ENCODE measurements at regions not wholly inside any gene's neighbourhood (a gene's known extent, or its start where the extent isn't known, plus 50 kb on each side); places are given as distances from the start of the nearest gene placed in this dataset.
A peak's percentile ranks its signal among the peaks of the same experiment; 100 is the strongest.

DNA sequence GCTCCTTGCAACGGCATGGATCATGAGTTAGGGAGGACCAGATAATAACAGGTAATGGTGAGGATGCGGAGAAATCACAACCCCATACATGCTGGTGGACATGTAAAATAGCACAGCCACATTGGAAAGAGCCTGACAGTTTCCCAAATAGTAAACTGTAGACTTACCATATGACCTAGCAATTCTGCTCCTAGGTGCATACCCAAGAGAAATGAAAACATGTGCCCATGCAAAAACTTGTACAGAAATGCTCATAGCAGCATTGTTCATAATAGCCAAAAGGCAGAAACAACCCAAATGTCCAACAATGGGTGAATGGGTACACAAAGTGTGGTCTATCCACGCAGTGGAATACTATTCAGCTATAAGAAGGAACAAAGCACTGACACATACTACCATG, 97.5 kb upstream of the VRK1 start:
- DNase-seq (ENCODE audit: insufficient read length, low spot score, missing footprints): no peak
- no peak overlapping the region for H3K4me3 ChIP-seq (ENCODE audit: insufficient read depth, low read length)
- H3K36me3 ChIP-seq (ENCODE audit: insufficient read depth, low read length): no peaks in the 10 kb centered on the region
- no peaks in the 10 kb centered on the region for H3K27me3 ChIP-seq (ENCODE audit: insufficient read depth, low read length)
- no peak overlapping the region for H2AFZ ChIP-seq (ENCODE audit: low read length)
- no peaks in the 10 kb centered on the region for H3K79me2 ChIP-seq (ENCODE audit: insufficient read depth, low read length)
- H3K9me3 ChIP-seq (ENCODE audit: low read depth, low read length): no peaks in the 10 kb centered on the region
- no peak overlapping the region for H3K4me2 ChIP-seq (ENCODE audit: insufficient read depth, low read length)
- H4K20me1 ChIP-seq (ENCODE audit: insufficient read depth, low read length): no peaks in the 10 kb centered on the region
- no peak overlapping the region for H3K27ac ChIP-seq (ENCODE audit: low read depth, low read length)
- H3K4me1 ChIP-seq (ENCODE audit: insufficient read depth, low read length): no peaks in the 10 kb centered on the region
- TF ChIP-seq, protein P1, sequence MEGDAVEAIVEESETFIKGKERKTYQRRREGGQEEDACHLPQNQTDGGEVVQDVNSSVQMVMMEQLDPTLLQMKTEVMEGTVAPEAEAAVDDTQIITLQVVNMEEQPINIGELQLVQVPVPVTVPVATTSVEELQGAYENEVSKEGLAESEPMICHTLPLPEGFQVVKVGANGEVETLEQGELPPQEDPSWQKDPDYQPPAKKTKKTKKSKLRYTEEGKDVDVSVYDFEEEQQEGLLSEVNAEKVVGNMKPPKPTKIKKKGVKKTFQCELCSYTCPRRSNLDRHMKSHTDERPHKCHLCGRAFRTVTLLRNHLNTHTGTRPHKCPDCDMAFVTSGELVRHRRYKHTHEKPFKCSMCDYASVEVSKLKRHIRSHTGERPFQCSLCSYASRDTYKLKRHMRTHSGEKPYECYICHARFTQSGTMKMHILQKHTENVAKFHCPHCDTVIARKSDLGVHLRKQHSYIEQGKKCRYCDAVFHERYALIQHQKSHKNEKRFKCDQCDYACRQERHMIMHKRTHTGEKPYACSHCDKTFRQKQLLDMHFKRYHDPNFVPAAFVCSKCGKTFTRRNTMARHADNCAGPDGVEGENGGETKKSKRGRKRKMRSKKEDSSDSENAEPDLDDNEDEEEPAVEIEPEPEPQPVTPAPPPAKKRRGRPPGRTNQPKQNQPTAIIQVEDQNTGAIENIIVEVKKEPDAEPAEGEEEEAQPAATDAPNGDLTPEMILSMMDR (IDR thresholded peaks at IDR 0.05; ENCODE audit: extremely low read depth, low read depth, low read length): no peak

DNA sequence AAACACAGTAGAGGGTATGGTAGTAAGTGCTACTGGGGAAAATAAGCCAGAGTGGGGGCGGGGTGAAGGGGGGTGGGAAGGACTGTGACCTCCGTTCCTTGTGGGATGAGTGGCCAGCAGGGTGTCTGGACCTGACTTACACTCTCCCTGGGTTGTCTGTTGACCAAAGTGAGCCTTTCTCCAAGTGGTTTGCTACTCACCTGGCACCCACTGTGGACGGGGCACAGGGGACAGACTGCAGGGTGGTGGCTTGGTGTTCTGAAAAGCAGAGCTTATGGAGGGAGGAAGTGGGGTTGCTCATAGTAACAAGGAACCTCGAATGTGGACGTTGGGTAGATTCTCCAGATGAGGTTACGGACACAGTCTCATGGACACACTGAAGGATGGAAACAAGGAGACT, 94.4 kb upstream of the VRK1 start:
- Histone ChIP-seq H4K20me1 (ENCODE audit: insufficient read depth, low read length) (no peaks in the 10 kb centered on the region), H3K9me3 (ENCODE audit: low read depth, low read length) (no peaks in the 10 kb centered on the region), H2AFZ (ENCODE audit: low read length) (no peak overlapping the region), H3K4me3 (ENCODE audit: insufficient read depth, low read length) (no peak overlapping the region), H3K4me2 (ENCODE audit: insufficient read depth, low read length) (no peak overlapping the region), H3K27ac (ENCODE audit: low read depth, low read length) (no peak overlapping the region), H3K4me1 (ENCODE audit: insufficient read depth, low read length) (no peaks in the 10 kb centered on the region), H3K79me2 (ENCODE audit: insufficient read depth, low read length) (no peaks in the 10 kb centered on the region), H3K27me3 (ENCODE audit: insufficient read depth, low read length) (no peaks in the 10 kb centered on the region), H3K36me3 (ENCODE audit: insufficient read depth, low read length) (no peaks in the 10 kb centered on the region)
- no peak for DNase-seq (ENCODE audit: insufficient read length, low spot score, missing footprints)
- TF ChIP-seq, protein P1 (IDR thresholded peaks at IDR 0.05; ENCODE audit: extremely low read depth, low read depth, low read length): no peak

DNA sequence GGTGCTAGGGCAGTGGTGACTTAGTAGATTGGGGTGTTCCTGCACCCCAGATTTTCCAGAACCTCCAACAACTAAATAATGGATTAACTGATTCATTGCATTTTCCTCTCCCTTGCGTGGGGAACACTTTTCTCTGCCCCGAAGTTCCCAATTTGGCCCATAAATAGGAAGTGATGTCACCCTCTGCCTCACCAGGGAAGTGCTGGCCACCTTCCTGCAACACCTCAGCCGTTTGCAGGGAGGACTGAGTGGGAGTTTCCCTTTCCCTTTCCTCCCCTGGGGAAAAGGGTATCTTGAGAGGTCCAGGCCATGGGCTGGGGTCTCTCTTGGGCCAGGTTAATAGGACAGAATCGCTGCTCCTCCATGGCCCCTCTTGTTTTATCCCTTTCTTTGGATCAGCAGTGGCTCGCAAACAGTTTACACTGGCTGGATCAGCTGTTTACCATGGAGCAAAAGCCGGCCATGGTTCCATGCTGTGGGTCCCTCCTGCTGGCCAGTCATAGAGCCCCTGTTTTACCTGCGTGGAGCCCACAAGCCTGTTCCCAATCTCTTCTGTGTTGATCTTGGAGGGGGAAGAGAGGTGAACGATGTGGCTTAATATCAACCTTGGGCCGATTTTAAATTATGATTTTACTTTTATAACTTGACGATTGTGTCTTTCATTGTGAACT, 91.6 kb upstream of the VRK1 start:
- Histone ChIP-seq H3K4me2 (ENCODE audit: insufficient read depth, low read length) (peak overlapping the region; percentile 39), H3K36me3 (ENCODE audit: insufficient read depth, low read length) (no peaks in the 10 kb centered on the region), H3K79me2 (ENCODE audit: insufficient read depth, low read length) (no peaks in the 10 kb centered on the region), H3K4me1 (ENCODE audit: insufficient read depth, low read length) (no peaks in the 10 kb centered on the region), H3K27me3 (ENCODE audit: insufficient read depth, low read length) (no peaks in the 10 kb centered on the region), H3K27ac (ENCODE audit: low read depth, low read length) (no peak overlapping the region), H2AFZ (ENCODE audit: low read length) (no peak overlapping the region), H3K4me3 (ENCODE audit: insufficient read depth, low read length) (peak overlapping the region; percentile 35), H3K9me3 (ENCODE audit: low read depth, low read length) (no peaks in the 10 kb centered on the region), H4K20me1 (ENCODE audit: insufficient read depth, low read length) (no peaks in the 10 kb centered on the region)
- TF ChIP-seq, protein P1 (IDR thresholded peaks at IDR 0.05; ENCODE audit: extremely low read depth, low read depth, low read length): no peak
- DNase-seq (ENCODE audit: insufficient read length, low spot score, missing footprints): no peak

DNA sequence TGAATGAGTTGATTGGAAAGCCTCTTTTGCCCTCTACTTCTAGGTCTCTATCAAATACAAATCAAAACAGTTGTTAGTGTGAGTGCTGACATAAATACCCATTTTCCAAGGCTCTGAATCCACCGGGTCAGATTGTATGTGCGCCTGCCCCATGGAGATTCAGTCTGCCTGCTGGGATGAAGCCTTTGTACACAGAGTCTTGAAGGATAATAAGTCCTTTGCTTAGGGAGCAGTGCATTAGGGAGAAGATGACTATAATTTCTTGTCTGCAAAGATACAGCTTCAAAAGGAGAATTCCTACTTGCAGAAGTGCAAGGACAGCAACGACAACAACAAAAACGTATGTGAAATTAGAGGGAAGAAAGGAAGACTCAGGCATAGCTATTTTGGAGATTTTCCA, 90.3 kb upstream of the VRK1 start:
- Histone ChIP-seq H3K9me3 (ENCODE audit: low read depth, low read length) (no peaks in the 10 kb centered on the region), H3K27ac (ENCODE audit: low read depth, low read length) (no peak overlapping the region), H3K27me3 (ENCODE audit: insufficient read depth, low read length) (no peaks in the 10 kb centered on the region), H3K4me1 (ENCODE audit: insufficient read depth, low read length) (no peaks in the 10 kb centered on the region), H3K4me2 (ENCODE audit: insufficient read depth, low read length) (no peak overlapping the region), H3K79me2 (ENCODE audit: insufficient read depth, low read length) (no peaks in the 10 kb centered on the region), H3K4me3 (ENCODE audit: insufficient read depth, low read length) (no peak overlapping the region), H2AFZ (ENCODE audit: low read length) (no peak overlapping the region), H4K20me1 (ENCODE audit: insufficient read depth, low read length) (no peaks in the 10 kb centered on the region), H3K36me3 (ENCODE audit: insufficient read depth, low read length) (no peaks in the 10 kb centered on the region)
- TF ChIP-seq, protein P1 (IDR thresholded peaks at IDR 0.05; ENCODE audit: extremely low read depth, low read depth, low read length): no peak
- DNase-seq (ENCODE audit: insufficient read length, low spot score, missing footprints): no peak

Measured in osteoblast (primary cell).